Hepatocyte (in vitro differentiated cells): ENCODE measurements at regions not wholly inside any gene's neighbourhood (a gene's known extent, or its start where the extent isn't known, plus 50 kb on each side); places are given as distances from the start of the nearest gene placed in this dataset.

Experiments used
- CTCF ChIP-seq: fragments of 200-600 bp; sonication (generic); IDR thresholded peaks from 2 replicates; pipeline ENCODE4 v1.5.1; 2016; ENCODE audit warnings: antibody characterized with exemption, mild to moderate bottlenecking; ENCODE audit not compliant: poor library complexity
- EZH2 ChIP-seq: fragments of 200-600 bp; sonication (generic); IDR thresholded peaks from 2 replicates; pipeline ENCODE4 v1.6.1; 2016; ENCODE audit warnings: antibody characterized with exemption, mild to moderate bottlenecking, borderline replicate concordance
- EZH2phosphoT487 ChIP-seq: fragments of 200-600 bp; sonication (generic); IDR thresholded peaks from one replicate; pipeline ENCODE4 v1.6.1; 2018; ENCODE audit warnings: antibody characterized with exemption, mild to moderate bottlenecking, low read depth, moderate library complexity; ENCODE audit not compliant: unreplicated experiment, severe bottlenecking

- TF ChIP-seq CTCF: no peak
- TF ChIP-seq EZH2: no peak
- no peak for TF ChIP-seq EZH2phosphoT487
These were observed 837.8 kb upstream of the LRRN3 start for GRCh38 chr7:110253093-110253492.
